ENCODE measurements at regions not wholly inside any gene's neighbourhood (a gene's known extent, or its start where the extent isn't known, plus 50 kb on each side); places are given as distances from the start of the nearest gene placed in this dataset.

- TF ChIP-seq CTCF (IDR thresholded peaks at IDR 0.05; ENCODE audit: poor library complexity) = no peak
- no peak for TF ChIP-seq EZH2 (IDR thresholded peaks at IDR 0.05; ENCODE audit: borderline replicate concordance)
Measured at GRCh38 chr2:65789923-65790675, 357.7 kb upstream of the SPRED2 start.
